Kidney capillary endothelial cell (primary cell): ENCODE measurements at regions not wholly inside any gene's neighbourhood (a gene's known extent, or its start where the extent isn't known, plus 50 kb on each side); places are given as distances from the start of the nearest gene placed in this dataset.

ENCODE experiments used
- DNase-seq: peaks from one replicate; pipeline ENCODE4 v3.0.0-alpha.2; 2018; ENCODE audit warnings: low spot score

- no peak for DNase-seq
These were observed 1862.4 kb downstream of the OLFM4 start for GRCh38 chr13:54890976-54891375.

- no peak for DNase-seq
These were observed 1872.7 kb downstream of the OLFM4 start for GRCh38 chr13:54901316-54901715.

GRCh38 chr13:54912367-54912766, 1883.8 kb downstream of the OLFM4 start:
- DNase-seq = no peak

GRCh38 chr13:54913668-54914067, 1885.1 kb downstream of the OLFM4 start:
- DNase-seq = no peak

- no peak for DNase-seq
These were observed 1898.9 kb downstream of the OLFM4 start for GRCh38 chr13:54927538-54927937.

- no peak for DNase-seq
These were observed 1899.5 kb downstream of the OLFM4 start for GRCh38 chr13:54928071-54928470.

GRCh38 chr13:54934121-54934520, 1905.5 kb downstream of the OLFM4 start:
- no peak for DNase-seq

GRCh38 chr13:54945973-54946372, 1917.4 kb downstream of the OLFM4 start:
- no peak for DNase-seq

- no peak for DNase-seq
These were observed 1921.1 kb downstream of the OLFM4 start for GRCh38 chr13:54949735-54950134.

- no peak for DNase-seq
These were observed 1921.9 kb downstream of the OLFM4 start for GRCh38 chr13:54950546-54950945.

GRCh38 chr13:54953786-54954185, 1925.2 kb downstream of the OLFM4 start:
- DNase-seq = no peak

- DNase-seq = no peak
These were observed 1930.2 kb downstream of the OLFM4 start for GRCh38 chr13:54958781-54959180.

- no peak for DNase-seq
These were observed 1937.3 kb downstream of the OLFM4 start for GRCh38 chr13:54965881-54966280.

- DNase-seq = no peak
These were observed 1944.2 kb downstream of the OLFM4 start for GRCh38 chr13:54972838-54973237.

GRCh38 chr13:54975676-54976075, 1947.1 kb downstream of the OLFM4 start:
- DNase-seq = no peak

- DNase-seq = no peak
These were observed 1952.0 kb downstream of the OLFM4 start for GRCh38 chr13:54980651-54981050.

GRCh38 chr13:54989418-54989817, 1960.8 kb downstream of the OLFM4 start:
- DNase-seq = no peak

- DNase-seq = no peak
These were observed 1970.8 kb downstream of the OLFM4 start for GRCh38 chr13:54999399-54999907.

GRCh38 chr13:55000043-55000442, 1971.4 kb downstream of the OLFM4 start:
- no peak for DNase-seq

GRCh38 chr13:55000844-55001243, 1972.2 kb downstream of the OLFM4 start:
- no peak for DNase-seq

- DNase-seq = no peak
These were observed 1973.3 kb downstream of the OLFM4 start for GRCh38 chr13:55001881-55002280.

GRCh38 chr13:55007681-55008080, 1979.1 kb downstream of the OLFM4 start:
- no peak for DNase-seq

- no peak for DNase-seq
These were observed 1984.4 kb downstream of the OLFM4 start for GRCh38 chr13:55013051-55013450.

GRCh38 chr13:55029280-55029679, 2000.7 kb downstream of the OLFM4 start:
- DNase-seq = no peak

- no peak for DNase-seq
These were observed 2009.6 kb downstream of the OLFM4 start for GRCh38 chr13:55038230-55038629.
